Peyer's patch (tissue), 4 donors: ENCODE measurements at regions not wholly inside any gene's neighbourhood (a gene's known extent, or its start where the extent isn't known, plus 50 kb on each side); places are given as distances from the start of the nearest gene placed in this dataset.

Experiments used
- POLR2A ChIP-seq, 2 donors: fragments of 450-650 bp; IDR thresholded peaks; one replicate each; pipeline ENCODE4 v1.5.1; 2017; ENCODE audit warnings: antibody characterized with exemption in 2 of 2, mild to moderate bottlenecking in 2 of 2, moderate library complexity in 2 of 2
- TF ChIP-seq, protein P1 (sequence below), 6 experiments: fragments of 450-650 bp in 4 of 6; fragments of 200-600 bp in 2 of 6; sonication (generic) in 1 of 6; IDR thresholded peaks; one replicate each; pipeline ENCODE4 v1.5.1; 2017 to 2019; ENCODE audit warnings: antibody characterized with exemption in 6 of 6, mild to moderate bottlenecking in 3 of 6, moderate library complexity in 1 of 6

DNA sequence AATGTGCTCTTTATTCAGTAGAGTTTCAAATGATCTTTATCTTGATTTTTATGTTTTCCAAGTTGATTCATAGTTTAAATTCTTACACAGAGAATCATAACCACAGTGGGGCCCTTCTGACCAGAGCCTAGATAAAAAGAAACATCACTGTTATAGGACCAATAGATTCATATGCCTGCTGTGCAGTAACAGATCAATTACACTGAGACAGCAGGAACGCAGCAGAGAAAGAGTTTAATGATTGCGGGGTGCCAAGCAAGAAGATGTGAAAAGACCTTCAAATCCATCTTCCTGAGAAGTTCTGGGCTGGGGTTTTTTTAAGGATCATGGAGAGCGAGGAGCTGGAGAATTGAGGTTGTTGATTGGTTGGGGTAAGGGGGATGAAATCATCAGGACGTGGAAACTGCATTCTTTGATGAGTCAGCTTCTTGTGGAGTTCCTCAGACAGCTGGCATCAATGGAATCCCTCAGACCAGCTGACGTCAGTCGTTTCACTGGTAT, 346.6 kb downstream of the TBC1D4 start:
- TF ChIP-seq, protein P1, sequence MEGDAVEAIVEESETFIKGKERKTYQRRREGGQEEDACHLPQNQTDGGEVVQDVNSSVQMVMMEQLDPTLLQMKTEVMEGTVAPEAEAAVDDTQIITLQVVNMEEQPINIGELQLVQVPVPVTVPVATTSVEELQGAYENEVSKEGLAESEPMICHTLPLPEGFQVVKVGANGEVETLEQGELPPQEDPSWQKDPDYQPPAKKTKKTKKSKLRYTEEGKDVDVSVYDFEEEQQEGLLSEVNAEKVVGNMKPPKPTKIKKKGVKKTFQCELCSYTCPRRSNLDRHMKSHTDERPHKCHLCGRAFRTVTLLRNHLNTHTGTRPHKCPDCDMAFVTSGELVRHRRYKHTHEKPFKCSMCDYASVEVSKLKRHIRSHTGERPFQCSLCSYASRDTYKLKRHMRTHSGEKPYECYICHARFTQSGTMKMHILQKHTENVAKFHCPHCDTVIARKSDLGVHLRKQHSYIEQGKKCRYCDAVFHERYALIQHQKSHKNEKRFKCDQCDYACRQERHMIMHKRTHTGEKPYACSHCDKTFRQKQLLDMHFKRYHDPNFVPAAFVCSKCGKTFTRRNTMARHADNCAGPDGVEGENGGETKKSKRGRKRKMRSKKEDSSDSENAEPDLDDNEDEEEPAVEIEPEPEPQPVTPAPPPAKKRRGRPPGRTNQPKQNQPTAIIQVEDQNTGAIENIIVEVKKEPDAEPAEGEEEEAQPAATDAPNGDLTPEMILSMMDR (IDR thresholded peaks at IDR 0.05): no peak
- no peak for TF ChIP-seq POLR2A (IDR thresholded peaks at IDR 0.05)
